HepG2 (cell line): ENCODE measurements at regions not wholly inside any gene's neighbourhood (a gene's known extent, or its start where the extent isn't known, plus 50 kb on each side); places are given as distances from the start of the nearest gene placed in this dataset.

Experiments
- ATAC-seq: fragments of 200-7000 bp; cut with Tn5 transposase; 3 replicates; pipeline ENCODE4 v1.9.1; 2020; ENCODE audit warnings: mild to moderate bottlenecking, moderate library complexity
- BruUV-seq: library from RNA; stranded (reverse); fragments of 400-500 nt; replicated peaks from 2 replicates; lab custom pipeline; 2021; lab: Mats Ljungman, UMichigan
- CTCF ChIA-PET: fragments of 300-600 bp; formaldehyde crosslinking; extraction: SDS; loops from one replicate; lab custom pipeline; 2021; ENCODE audit warnings: low total read pairs, inconsistent platforms, low intra/inter-chr PET ratio; lab: Yijun Ruan, JAX
- POLR2A ChIA-PET: fragments of 350-600 bp; sonication (Branson Sonifier 250); formaldehyde crosslinking; loops from one replicate; lab custom pipeline; 2020; ENCODE audit warnings: antibody characterized with exemption, inconsistent platforms; lab: Yijun Ruan, JAX
- DNase-seq: peaks from one replicate; pipeline ENCODE4 v3.0.0-alpha.2; 2015; ENCODE audit warnings: low spot score
- FAIRE-seq: peaks from 3 replicates; lab custom pipeline; 2011; peaks lifted over from hg19 to GRCh38; lab: Jason Lieb, UNC
- H2AFZ ChIP-seq: one replicate; pipeline ENCODE4 v1.6.1; 2011; ENCODE audit warnings: low read length, inconsistent platforms
- H3K27ac ChIP-seq: fragments of 300-600 bp; 3 replicates; pipeline ENCODE4 v1.8.0; 2011; ENCODE audit warnings: mixed run types, mild to moderate bottlenecking, mixed read lengths, low read length, inconsistent platforms; ENCODE audit not compliant: insufficient read depth; ENCODE audit errors: extremely low read length
- H3K27me3 ChIP-seq, 2 experiments: fragments of 200-600 bp in 1 of 2; 2 replicates in 1 of 2; 3 replicates in 1 of 2; pipeline versions ENCODE4 v1.6.0 to v1.8.0; 2011; ENCODE audit warnings: low read length in 2 of 2, mild to moderate bottlenecking in 2 of 2, moderate library complexity in 2 of 2, inconsistent platforms in 1 of 2; ENCODE audit not compliant: insufficient read depth in 2 of 2, control insufficient read depth in 1 of 2
- H3K36me3 ChIP-seq, 2 experiments: fragments of 200-600 bp in 1 of 2; replicated peaks in 1 of 2; 2 replicates in 1 of 2; 3 replicates in 1 of 2; pipeline versions ENCODE4 v1.5.1 to v1.8.0; 2011; ENCODE audit warnings: low read length in 2 of 2, inconsistent platforms in 1 of 2; ENCODE audit not compliant: insufficient read depth in 2 of 2, control insufficient read depth in 1 of 2
- H3K4me1 ChIP-seq: 2 replicates; pipeline ENCODE4 v1.5.1; 2012; ENCODE audit warnings: low read length, inconsistent platforms; ENCODE audit not compliant: insufficient read depth
- H3K4me2 ChIP-seq: 2 replicates; pipeline ENCODE4 v1.6.0; 2011; ENCODE audit warnings: low read depth, low read length, inconsistent platforms
- H3K4me3 ChIP-seq, 3 experiments: fragments of 200-600 bp in 1 of 3; sonication (generic), shearing (Covaris generic) in 1 of 3; replicated peaks in 1 of 3; 2 replicates each; pipeline ENCODE4 v1.5.1; 2011 to 2016; ENCODE audit warnings: low read length in 3 of 3, inconsistent platforms in 2 of 3, low read depth in 2 of 3, mild to moderate bottlenecking in 2 of 3, control low read depth in 1 of 3, mixed read lengths in 1 of 3; ENCODE audit not compliant: insufficient read depth in 1 of 3
- H3K79me2 ChIP-seq: one replicate; pipeline ENCODE4 v1.6.1; 2011; ENCODE audit warnings: low read length, inconsistent platforms; ENCODE audit not compliant: insufficient read depth
- H3K9ac ChIP-seq: 2 replicates; pipeline ENCODE4 v1.6.0; 2011; ENCODE audit warnings: mild to moderate bottlenecking, low read depth, low read length, inconsistent platforms; ENCODE audit not compliant: insufficient read depth
- H3K9me3 ChIP-seq: 2 replicates; pipeline ENCODE4 v1.5.1; 2012; ENCODE audit warnings: mild to moderate bottlenecking, low read length
- H4K20me1 ChIP-seq: 2 replicates; pipeline ENCODE4 v1.6.0; 2011; ENCODE audit warnings: inconsistent platforms, mild to moderate bottlenecking, low read length, moderate library complexity; ENCODE audit not compliant: insufficient read depth
- FOXC1 ChIP-seq: sonication (generic); formaldehyde crosslinking; IDR thresholded peaks from 2 replicates; pipeline ENCODE4 v1.8.0; 2022; ENCODE audit warnings: mild to moderate bottlenecking, missing genetic modification reagents, borderline replicate concordance
- FOXJ3 ChIP-seq: sonication (generic); formaldehyde crosslinking; IDR thresholded peaks from 2 replicates; pipeline ENCODE4 v1.4.0; 2020; ENCODE audit warnings: missing genetic modification reagents, mild to moderate bottlenecking, borderline replicate concordance
- GFI1 ChIP-seq: sonication (generic); formaldehyde crosslinking; IDR thresholded peaks from 2 replicates; pipeline ENCODE4 v1.5.0; 2020; ENCODE audit warnings: missing genetic modification reagents, mild to moderate bottlenecking, borderline replicate concordance
- HES4 ChIP-seq: sonication (generic); formaldehyde crosslinking; IDR thresholded peaks from 2 replicates; pipeline ENCODE4 v1.9.0; 2021; ENCODE audit warnings: mild to moderate bottlenecking, missing genetic modification reagents, borderline replicate concordance
- HOXD1 ChIP-seq: sonication (generic); formaldehyde crosslinking; IDR thresholded peaks from 2 replicates; pipeline ENCODE4 v1.5.0; 2020; ENCODE audit warnings: missing genetic modification reagents
- KDM3A ChIP-seq: IDR thresholded peaks from 2 replicates; pipeline ENCODE4 v1.6.1; 2018; ENCODE audit warnings: low read depth, missing compliant biosample characterization
- POLR2AphosphoS2 ChIP-seq: IDR thresholded peaks from 2 replicates; pipeline ENCODE4 v1.6.1; 2011; ENCODE audit warnings: low read depth, low read length, improper control_type of control experiment
- SMARCE1 ChIP-seq: fragments of 450-650 bp; IDR thresholded peaks from 2 replicates; pipeline ENCODE4 v1.6.1; 2017; ENCODE audit warnings: borderline replicate concordance
- TEAD3 ChIP-seq: optimal IDR thresholded peaks from 2 replicates; pipeline ENCODE3; 2016; ENCODE audit warnings: borderline replicate concordance
- ZNF138 ChIP-seq: sonication (generic); formaldehyde crosslinking; IDR thresholded peaks from 2 replicates; pipeline ENCODE4 v1.5.0; 2020; ENCODE audit warnings: mild to moderate bottlenecking, low read depth, missing genetic modification reagents
- ZNF264 ChIP-seq: sonication (generic); formaldehyde crosslinking; IDR thresholded peaks from 2 replicates; pipeline ENCODE4 v1.4.0; 2020; ENCODE audit warnings: missing genetic modification reagents
- WGBS: methylation state at CpG from one replicate; pipeline ENCODE4 v1.1.6; 2017; ENCODE audit warnings: low lambda C conversion rate; 5-methylcytosine and 5-hydroxymethylcytosine counted together
- in situ Hi-C: cut with HindIII; loops from 2 replicates; pipeline ENCODE4 v1.10.0; 2017; ENCODE audit warnings: low pct_unique_long_range_greater_than_20kb; ENCODE audit not compliant: extremely low pct_ligation_motif_present
- intact Hi-C: fragments of 100-400 bp; cut with micrococcal nuclease; formaldehyde crosslinking; loops from one replicate; pipeline ENCODE4 v1.10.0; 2022; ENCODE audit not compliant: unreplicated experiment
- TF ChIP-seq, protein P1 (sequence below): sonication (generic); formaldehyde crosslinking; IDR thresholded peaks from 2 replicates; pipeline ENCODE4 v1.4.0; 2020; ENCODE audit warnings: mild to moderate bottlenecking, missing genetic modification reagents, borderline replicate concordance

DNA sequence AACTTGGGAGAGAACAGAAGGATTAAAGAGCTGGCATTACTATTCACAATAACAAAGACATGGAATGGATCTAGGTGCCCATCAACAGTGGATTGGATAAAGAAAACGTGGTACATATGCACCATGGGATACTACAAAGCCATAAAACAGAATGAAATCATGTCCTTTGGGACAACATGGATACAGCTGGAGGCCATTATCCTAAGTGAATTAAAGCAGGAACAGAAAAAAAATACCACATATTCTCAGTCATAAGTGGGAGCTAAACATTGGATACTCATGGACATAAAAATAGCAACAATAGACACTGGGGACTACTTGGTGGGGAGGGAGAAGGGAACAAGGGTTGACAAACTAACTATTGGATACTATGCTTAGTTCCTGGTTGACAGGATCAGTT is 133.2 kb upstream of the ITGB1 start:
- no peak overlapping the region for H3K9ac ChIP-seq
- H3K27ac ChIP-seq = no peak overlapping the region
- CTCF ChIA-PET = no interaction called here
- no TSS peak for BruUV-seq
- no peaks in the 10 kb centered on the region for H3K4me1 ChIP-seq
- no peaks in the 10 kb centered on the region; the same call in 1 of the 2 replicates for H3K9me3 ChIP-seq
- WGBS = 8% methylated on average over 1 of the region's 1 CpG
- no peak for ATAC-seq
- no peaks in the 10 kb centered on the region; a peak in 1 of 5 replicates for H3K27me3 ChIP-seq
- POLR2A ChIA-PET = no interaction called here
- in situ Hi-C loops = no loop called here
- TF ChIP-seq ZNF264 = no peak
- no peak for TF ChIP-seq TEAD3 (CRISPR knock-in tag)
- TF ChIP-seq FOXC1 (CRISPR knock-in tag) = no peak
- TF ChIP-seq HES4 = no peak
- TF ChIP-seq HOXD1 = no peak
- TF ChIP-seq FOXJ3 (CRISPR knock-in tag) = no peak
- TF ChIP-seq, protein P1, sequence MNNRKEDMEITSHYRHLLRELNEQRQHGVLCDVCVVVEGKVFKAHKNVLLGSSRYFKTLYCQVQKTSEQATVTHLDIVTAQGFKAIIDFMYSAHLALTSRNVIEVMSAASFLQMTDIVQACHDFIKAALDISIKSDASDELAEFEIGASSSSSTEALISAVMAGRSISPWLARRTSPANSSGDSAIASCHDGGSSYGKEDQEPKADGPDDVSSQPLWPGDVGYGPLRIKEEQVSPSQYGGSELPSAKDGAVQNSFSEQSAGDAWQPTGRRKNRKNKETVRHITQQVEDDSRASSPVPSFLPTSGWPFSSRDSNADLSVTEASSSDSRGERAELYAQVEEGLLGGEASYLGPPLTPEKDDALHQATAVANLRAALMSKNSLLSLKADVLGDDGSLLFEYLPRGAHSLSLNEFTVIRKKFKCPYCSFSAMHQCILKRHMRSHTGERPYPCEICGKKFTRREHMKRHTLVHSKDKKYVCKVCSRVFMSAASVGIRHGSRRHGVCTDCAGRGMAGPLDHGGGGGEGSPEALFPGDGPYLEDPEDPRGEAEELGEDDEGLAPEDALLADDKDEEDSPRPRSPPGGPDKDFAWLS (CRISPR knock-in tag) = no peak
- TF ChIP-seq GFI1 (CRISPR knock-in tag) = no peak
- TF ChIP-seq POLR2AphosphoS2 = no peak
- no peak for TF ChIP-seq ZNF138 (CRISPR knock-in tag)
- TF ChIP-seq SMARCE1 = no peak
- no peak for TF ChIP-seq KDM3A
- no peaks in the 10 kb centered on the region for H3K36me3 ChIP-seq
- no peaks in the 10 kb centered on the region for H3K79me2 ChIP-seq
- intact Hi-C loops = no loop called here
- no peak overlapping the region for H3K4me2 ChIP-seq
- H3K4me3 ChIP-seq = no peak overlapping the region
- no peaks in the 10 kb centered on the region for H4K20me1 ChIP-seq
- no peak for FAIRE-seq
- no peak for DNase-seq
- no peak overlapping the region for H2AFZ ChIP-seq
